H1 (cell line): ENCODE measurements at regions not wholly inside any gene's neighbourhood (a gene's known extent, or its start where the extent isn't known, plus 50 kb on each side); places are given as distances from the start of the nearest gene placed in this dataset.

Experiments
- CTCF ChIA-PET: fragments of 300-600 bp; sonication (Branson Sonifier 250); formaldehyde crosslinking; loops from one replicate; lab custom pipeline; 2021; ENCODE audit not compliant: partially characterized antibody; lab: Charles Lee
- POLR2A ChIA-PET: fragments of 300-600 bp; sonication (Branson Sonifier 250); formaldehyde crosslinking; loops from one replicate; lab custom pipeline; 2021; ENCODE audit warnings: inconsistent platforms; ENCODE audit not compliant: partially characterized antibody; lab: Charles Lee
- DNase-seq, 2 experiments: peaks; one replicate each; pipeline versions ENCODE4 v3.0.0 to v3.0.0-alpha.2; 2010 to 2022; ENCODE audit warnings: low spot score in 2 of 2, low read depth in 1 of 2, mixed read lengths in 1 of 2
- FAIRE-seq: peaks from 2 replicates; lab custom pipeline; 2011; peaks lifted over from hg19 to GRCh38; lab: Jason Lieb, UNC
- H2AFZ ChIP-seq: 2 replicates; pipeline ENCODE4 v1.8.1; 2012; ENCODE audit warnings: low read length, inconsistent platforms
- H2AK5ac ChIP-seq: 2 replicates; pipeline ENCODE4 v1.6.1; 2013; ENCODE audit warnings: low read depth, low read length
- H2BK120ac ChIP-seq: replicated peaks from 2 replicates; pipeline ENCODE3; 2013; ENCODE audit warnings: low read depth, low read length, inconsistent platforms
- H2BK12ac ChIP-seq: 2 replicates; pipeline ENCODE4 v1.6.1; 2013; ENCODE audit warnings: low read depth, low read length
- H2BK15ac ChIP-seq: 2 replicates; pipeline ENCODE4 v1.6.1; 2013; ENCODE audit warnings: low read length
- H2BK20ac ChIP-seq: 2 replicates; pipeline ENCODE4 v1.6.1; 2013; ENCODE audit warnings: low read length
- H2BK5ac ChIP-seq: 2 replicates; pipeline ENCODE4 v1.6.1; 2013; ENCODE audit warnings: low read depth, low read length
- H3K14ac ChIP-seq: 2 replicates; pipeline ENCODE4 v1.6.1; 2013; ENCODE audit warnings: inconsistent platforms; ENCODE audit not compliant: insufficient read length
- H3K18ac ChIP-seq: 2 replicates; pipeline ENCODE4 v1.6.1; 2013; ENCODE audit warnings: low read length; ENCODE audit errors: extremely low read depth
- H3K23ac ChIP-seq: 2 replicates; pipeline ENCODE4 v1.6.1; 2013; ENCODE audit warnings: inconsistent platforms; ENCODE audit not compliant: insufficient read length
- H3K23me2 ChIP-seq: 2 replicates; pipeline ENCODE4 v1.6.1; 2013; ENCODE audit warnings: low read depth, low read length
- H3K27ac ChIP-seq: 2 replicates; pipeline ENCODE4 v1.6.1; 2011; ENCODE audit warnings: low read depth, low read length, inconsistent platforms
- H3K27me3 ChIP-seq, 4 experiments: replicated peaks in 1 of 4; 1 replicate in 1 of 4; 2 replicates in 3 of 4; pipeline versions ENCODE4 v1.6.1 to v1.8.1; 2011 to 2013; ENCODE audit warnings: low read length in 3 of 4, mild to moderate bottlenecking in 3 of 4, inconsistent platforms in 2 of 4, mixed read lengths in 2 of 4, moderate library complexity in 1 of 4; ENCODE audit not compliant: control insufficient read depth in 3 of 4, insufficient read depth in 3 of 4; ENCODE audit errors: extremely low read depth in 1 of 4
- H3K36me3 ChIP-seq, 4 experiments: 2 replicates each; pipeline versions ENCODE4 v1.6.1 to v1.8.1; 2011 to 2013; ENCODE audit warnings: mild to moderate bottlenecking in 4 of 4, low read length in 3 of 4, moderate library complexity in 2 of 4, control low read depth in 1 of 4, inconsistent platforms in 1 of 4; ENCODE audit not compliant: insufficient read depth in 4 of 4, control insufficient read depth in 2 of 4
- H3K4ac ChIP-seq: replicated peaks from 2 replicates; pipeline ENCODE3; 2013; ENCODE audit warnings: low read length, low read depth, mixed read lengths, inconsistent platforms; ENCODE audit not compliant: insufficient read length
- H3K4me1 ChIP-seq, 4 experiments: replicated peaks in 1 of 4; 1 replicate in 1 of 4; 2 replicates in 3 of 4; pipeline versions ENCODE4 v1.6.1 to v1.8.1; 2011 to 2013; ENCODE audit warnings: low read length in 3 of 4, inconsistent platforms in 2 of 4, mixed read lengths in 1 of 4; ENCODE audit not compliant: insufficient read depth in 4 of 4, control insufficient read depth in 3 of 4
- H3K4me2 ChIP-seq, 2 experiments: 2 replicates each; pipeline versions ENCODE4 v1.6.1 to v1.8.1; 2011 to 2013; ENCODE audit warnings: low read depth in 2 of 2, low read length in 2 of 2, control low read depth in 1 of 2, inconsistent platforms in 1 of 2, mild to moderate bottlenecking in 1 of 2; ENCODE audit not compliant: insufficient read depth in 1 of 2
- H3K4me3 ChIP-seq, 4 experiments: fragments of 200-600, 300-600 bp in 1 of 4; sonication (generic), shearing (Covaris generic), sonication (Bioruptor Twin) in 1 of 4; 2 replicates each; pipeline versions ENCODE4 v1.5.1 to v1.8.1; 2011 to 2016; ENCODE audit warnings: low read length in 4 of 4, low read depth in 3 of 4, control low read depth in 2 of 4, inconsistent platforms in 2 of 4, mild to moderate bottlenecking in 2 of 4, mixed read lengths in 1 of 4, moderate library complexity in 1 of 4; ENCODE audit not compliant: insufficient read depth in 2 of 4; ENCODE audit errors: extremely low read depth in 1 of 4
- H3K56ac ChIP-seq: replicated peaks from 2 replicates; pipeline ENCODE3; 2013; ENCODE audit warnings: low read depth, mild to moderate bottlenecking, mixed read lengths, low read length, inconsistent platforms; ENCODE audit not compliant: insufficient read length
- H3K79me1 ChIP-seq: 2 replicates; pipeline ENCODE4 v1.6.1; 2013; ENCODE audit warnings: low read depth, low read length, control low read depth
- H3K79me2 ChIP-seq, 2 experiments: 2 replicates each; pipeline versions ENCODE4 v1.6.1 to v1.8.1; 2012 to 2013; ENCODE audit warnings: low read length in 2 of 2, mild to moderate bottlenecking in 2 of 2, inconsistent platforms in 1 of 2; ENCODE audit not compliant: insufficient read depth in 2 of 2, control insufficient read depth in 1 of 2
- H3K9ac ChIP-seq, 4 experiments: replicated peaks in 1 of 4; 1 replicate in 1 of 4; 2 replicates in 3 of 4; pipeline versions ENCODE4 v1.6.1 to v1.8.1; 2011 to 2013; ENCODE audit warnings: low read depth in 3 of 4, low read length in 3 of 4, control low read depth in 2 of 4, mild to moderate bottlenecking in 2 of 4, moderate library complexity in 2 of 4, inconsistent platforms in 1 of 4; ENCODE audit errors: extremely low read depth in 1 of 4
- H3K9me3 ChIP-seq, 2 experiments: 2 replicates each; pipeline versions ENCODE4 v1.6.1 to v1.8.1; 2012 to 2013; ENCODE audit warnings: mild to moderate bottlenecking in 2 of 2, moderate library complexity in 2 of 2, control low read depth in 1 of 2, inconsistent platforms in 1 of 2, low read depth in 1 of 2, low read length in 1 of 2, mixed read lengths in 1 of 2; ENCODE audit not compliant: insufficient read depth in 2 of 2
- H4K20me1 ChIP-seq, 2 experiments: replicated peaks in 1 of 2; 2 replicates each; pipeline versions ENCODE3 to v1.8.1; 2011 to 2013; ENCODE audit warnings: inconsistent platforms in 2 of 2, low read length in 2 of 2, mild to moderate bottlenecking in 1 of 2; ENCODE audit not compliant: insufficient read depth in 2 of 2, control insufficient read depth in 1 of 2
- H4K5ac ChIP-seq: 2 replicates; pipeline ENCODE4 v1.6.1; 2013; ENCODE audit warnings: low read length, low read depth, mixed read lengths, inconsistent platforms; ENCODE audit not compliant: insufficient read length
- H4K8ac ChIP-seq: 2 replicates; pipeline ENCODE4 v1.8.0; 2013; ENCODE audit warnings: mild to moderate bottlenecking, moderate library complexity, low read length, inconsistent platforms; ENCODE audit not compliant: insufficient read depth; ENCODE audit errors: extremely low read depth
- H4K91ac ChIP-seq: replicated peaks from 2 replicates; pipeline ENCODE3; 2013; ENCODE audit warnings: low read length, mixed read lengths, inconsistent platforms; ENCODE audit not compliant: insufficient read length
- BCL11A ChIP-seq, 2 experiments: IDR thresholded peaks; one replicate each; pipeline ENCODE4 v1.6.1; 2011; ENCODE audit warnings: low read depth in 2 of 2, low read length in 2 of 2, mild to moderate bottlenecking in 2 of 2
- CREB1 ChIP-seq: IDR thresholded peaks from 2 replicates; pipeline ENCODE4 v1.6.1; 2012; ENCODE audit warnings: inconsistent platforms
- CTBP2 ChIP-seq: IDR thresholded peaks from 2 replicates; pipeline ENCODE4 v1.7.0; 2011; ENCODE audit warnings: borderline replicate concordance, mild to moderate bottlenecking, moderate library complexity, mixed read lengths, low read length; ENCODE audit not compliant: insufficient read depth, insufficient read length
- CTCF ChIP-seq, 3 experiments: IDR thresholded peaks; 1 replicate in 2 of 3; 2 replicates in 1 of 3; pipeline versions ENCODE4 v1.5.1 to v1.6.1; 2011; ENCODE audit warnings: low read length in 3 of 3, mild to moderate bottlenecking in 3 of 3, inconsistent platforms in 2 of 3, low read depth in 1 of 3, moderate library complexity in 1 of 3; ENCODE audit not compliant: insufficient read depth in 1 of 3; ENCODE audit errors: control extremely low read depth in 1 of 3
- JUN ChIP-seq: IDR thresholded peaks from 2 replicates; pipeline ENCODE4 v1.6.1; 2011; ENCODE audit warnings: low read depth, mild to moderate bottlenecking, improper control_type of control experiment, low read length
- PHF8 ChIP-seq: fragments of 200-600 bp; sonication (generic); conservative IDR thresholded peaks from 2 replicates; pipeline ENCODE4 v1.7.1; 2012; ENCODE audit warnings: low read depth, mild to moderate bottlenecking, inconsistent platforms, low read length, moderate library complexity
- SIRT6 ChIP-seq: IDR thresholded peaks from one replicate; pipeline ENCODE4 v1.7.1; 2012; ENCODE audit warnings: low read length, inconsistent platforms
- SIX5 ChIP-seq: IDR thresholded peaks from 2 replicates; pipeline ENCODE4 v1.6.1; 2011; ENCODE audit warnings: mild to moderate bottlenecking, low read depth, low read length
- USF2 ChIP-seq: IDR thresholded peaks from 2 replicates; pipeline ENCODE4 v1.6.1; 2011; ENCODE audit warnings: low read length, improper control_type of control experiment
- WGBS, 2 experiments: shearing (Covaris generic) in 1 of 2; methylation state at CpG; one replicate each; pipeline versions ENCODE4 v1.1.6 to v1.1.7; 2013 to 2015; ENCODE audit warnings: low lambda C conversion rate in 2 of 2, mixed read lengths in 2 of 2, inconsistent platforms in 1 of 2, low coverage in 1 of 2, missing lambda C conversion rate in 1 of 2; ENCODE audit not compliant: insufficient replicate concordance in 2 of 2, insufficient coverage in 1 of 2, insufficient read length in 1 of 2; ENCODE audit errors: extremely low coverage in 1 of 2, missing lambda C conversion rate in 1 of 2; 5-methylcytosine and 5-hydroxymethylcytosine counted together

GRCh38 chr2:26529406-26530239 is 51.7 kb upstream of the OTOF start:
- H3K4ac ChIP-seq: no peak overlapping the region
- no peak overlapping the region for H3K56ac ChIP-seq
- H3K23ac ChIP-seq: no peak overlapping the region
- H3K9me3 ChIP-seq: no peaks in the 10 kb centered on the region
- no peak for FAIRE-seq
- H2BK5ac ChIP-seq: no peak overlapping the region
- no peak overlapping the region for H3K9ac ChIP-seq
- no peak overlapping the region for H3K27ac ChIP-seq
- no peak overlapping the region; the same call in 1 of the 2 replicates for H4K8ac ChIP-seq
- H2BK20ac ChIP-seq: no peak overlapping the region
- CTCF ChIA-PET: interaction anchor here (0.6 to 2.0 kb wide), 5 partner anchors 14 to 219 kb away, joined by 3 to 5 read pairs (median 3); no protein-coding TSS in a partner anchor
- H3K79me1 ChIP-seq: no peaks in the 10 kb centered on the region
- 84% methylated on average over 15 of the region's 20 CpGs; no CpG with 5 or more reads in 1 of the 2 experiments for WGBS, 2 experiments
- H4K5ac ChIP-seq: no peak overlapping the region
- H3K18ac ChIP-seq: no peak overlapping the region
- H2BK15ac ChIP-seq: 0 out of 2 replicates have a peak overlapping the region, but pooled peaks have one; percentile 12
- no peak overlapping the region for H2AK5ac ChIP-seq
- H3K27me3 ChIP-seq: no peaks in the 10 kb centered on the region
- no peak for DNase-seq
- no peak overlapping the region for H4K91ac ChIP-seq
- H3K36me3 ChIP-seq: no peaks in the 10 kb centered on the region
- POLR2A ChIA-PET: no interaction called here
- no peaks in the 10 kb centered on the region for H4K20me1 ChIP-seq
- H3K4me3 ChIP-seq: no peak overlapping the region
- H3K4me2 ChIP-seq: no peak overlapping the region
- H2AFZ ChIP-seq: no peak overlapping the region
- H2BK12ac ChIP-seq: no peak overlapping the region
- no peak overlapping the region for H2BK120ac ChIP-seq
- no peak overlapping the region for H3K14ac ChIP-seq
- H3K4me1 ChIP-seq: peaks cover 0 to 3% (median under 1%) of the 10 kb centered on the region in 4 experiments; a peak in 2 of 7 replicates
- H3K79me2 ChIP-seq: no peaks in the 10 kb centered on the region
- peaks cover 4% of the 10 kb centered on the region; the same call in 1 of the 2 replicates for H3K23me2 ChIP-seq
- TF ChIP-seq CREB1 (no peak), BCL11A (IDR thresholded peaks at IDR 0.05; ENCODE audit: low read depth in 2 of 2, low read length in 2 of 2) (no peak), CTCF (IDR thresholded peaks at IDR 0.05; ENCODE audit: control extremely low read depth in 1 of 3, insufficient read depth in 1 of 3, low read depth in 1 of 3, low read length in 3 of 3) (no peak), USF2 (no peak), JUN (no peak), CTBP2 (no peak), SIX5 (no peak), PHF8 (no peak), SIRT6 (no peak)
